ENCODE measurements at regions not wholly inside any gene's neighbourhood (a gene's known extent, or its start where the extent isn't known, plus 50 kb on each side); places are given as distances from the start of the nearest gene placed in this dataset.

DNA sequence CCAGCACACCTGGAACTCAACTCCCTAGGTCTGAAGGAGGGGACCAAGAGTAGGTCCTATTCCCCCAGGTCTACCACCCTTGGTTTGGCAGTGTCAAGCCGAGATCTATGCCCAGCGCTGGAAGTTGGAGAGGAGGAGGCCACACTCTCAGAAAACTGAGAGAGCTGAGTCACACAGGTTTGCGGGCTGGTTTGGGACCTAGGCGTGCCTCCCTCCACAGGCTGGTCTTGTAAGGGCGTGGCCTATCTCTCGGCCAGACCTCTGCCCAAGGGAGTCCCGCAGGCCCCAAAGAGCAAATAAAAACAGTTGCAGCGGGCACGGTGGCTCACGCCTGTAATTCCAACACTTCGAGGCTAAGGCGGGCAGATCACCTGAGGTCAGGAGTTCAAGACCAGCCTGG, 52.9 kb upstream of the INTU start:
- TF ChIP-seq CTCF (IDR thresholded peaks at IDR 0.05; ENCODE audit: low read length) (no peak), EZH2 (optimal IDR thresholded peaks at IDR 0.05; ENCODE audit: low read depth, low read length) (no peak), EZH2phosphoT487 (IDR thresholded peaks at IDR 0.05; ENCODE audit: low read length) (no peak)
